GM10847 (cell line): ENCODE measurements at regions not wholly inside any gene's neighbourhood (a gene's known extent, or its start where the extent isn't known, plus 50 kb on each side); places are given as distances from the start of the nearest gene placed in this dataset.

Experiments
- POLR2A ChIP-seq: IDR thresholded peaks from 2 replicates; pipeline ENCODE4 v1.6.1; 2011; ENCODE audit not compliant: insufficient read length; ENCODE audit errors: extremely low read depth

DNA sequence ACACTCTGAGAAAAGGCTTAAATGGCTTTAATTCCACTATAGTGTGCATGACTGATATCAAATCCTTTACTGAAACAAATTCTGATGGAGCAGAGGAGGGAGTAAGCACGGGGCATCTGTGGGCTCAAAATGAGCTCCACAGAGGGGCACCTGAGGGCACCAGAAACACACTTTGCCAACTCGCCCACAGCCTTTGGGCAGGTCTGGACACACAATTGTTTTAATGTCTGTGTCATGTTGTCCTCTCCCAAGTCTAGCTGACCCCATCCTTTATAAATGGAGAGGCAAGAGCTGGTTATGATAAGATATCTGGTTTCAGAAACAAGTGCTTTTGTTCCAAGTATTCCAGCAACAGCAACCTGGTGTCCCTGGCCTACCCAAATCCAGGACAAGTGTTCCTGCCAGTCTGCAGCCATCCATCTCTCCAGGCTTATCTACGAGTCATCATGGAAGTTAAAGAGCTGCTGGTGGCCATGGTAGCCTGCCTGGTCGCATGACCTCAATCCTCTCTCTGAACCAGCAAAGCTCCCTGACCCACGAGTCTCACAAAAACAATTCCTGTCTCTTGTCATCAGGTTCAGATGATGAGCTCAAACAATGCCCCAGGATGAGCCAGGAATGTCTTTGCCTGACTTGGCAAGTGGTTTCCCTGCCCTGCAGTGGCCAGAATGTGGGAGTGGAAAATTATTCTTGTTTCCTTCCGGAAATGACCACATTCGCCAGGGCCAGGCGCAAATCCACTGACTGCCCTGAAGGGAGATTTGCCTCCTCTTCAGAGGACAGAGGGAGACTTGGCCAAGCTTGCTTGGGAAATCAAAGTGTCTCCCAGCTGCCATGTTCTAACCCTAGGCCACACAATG lies 64.4 kb upstream of the TPM1 start:
- TF ChIP-seq POLR2A, result no peak

- TF ChIP-seq POLR2A, result no peak
These were observed 63.3 kb upstream of the TPM1 start for GRCh38 chr15:62979252-62979651.

GRCh38 chr15:62981071-62981470 lies 61.5 kb upstream of the TPM1 start:
- no peak for TF ChIP-seq POLR2A

GRCh38 chr15:62983956-62984355 lies 58.6 kb upstream of the TPM1 start:
- no peak for TF ChIP-seq POLR2A

DNA sequence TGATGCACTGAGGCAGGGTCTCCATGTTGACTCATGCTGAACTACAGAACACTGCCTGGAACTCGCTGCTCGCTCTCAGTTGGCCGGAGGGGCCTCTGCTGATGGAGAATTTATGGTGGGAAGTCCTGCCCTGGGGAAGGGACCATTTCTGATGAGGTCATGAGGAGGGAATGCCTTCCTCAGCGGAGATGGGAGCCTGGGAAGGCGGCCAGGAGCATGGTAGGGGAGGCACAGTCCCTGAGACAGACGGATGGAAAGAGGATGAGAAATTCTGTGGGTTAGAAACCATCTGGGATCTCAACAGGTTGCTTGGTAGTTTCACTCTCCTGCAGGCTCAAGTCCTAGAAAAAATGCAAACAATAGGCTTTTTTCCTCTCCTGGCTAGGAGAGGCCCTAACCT lies 56.8 kb upstream of the TPM1 start:
- TF ChIP-seq POLR2A, result no peak

DNA sequence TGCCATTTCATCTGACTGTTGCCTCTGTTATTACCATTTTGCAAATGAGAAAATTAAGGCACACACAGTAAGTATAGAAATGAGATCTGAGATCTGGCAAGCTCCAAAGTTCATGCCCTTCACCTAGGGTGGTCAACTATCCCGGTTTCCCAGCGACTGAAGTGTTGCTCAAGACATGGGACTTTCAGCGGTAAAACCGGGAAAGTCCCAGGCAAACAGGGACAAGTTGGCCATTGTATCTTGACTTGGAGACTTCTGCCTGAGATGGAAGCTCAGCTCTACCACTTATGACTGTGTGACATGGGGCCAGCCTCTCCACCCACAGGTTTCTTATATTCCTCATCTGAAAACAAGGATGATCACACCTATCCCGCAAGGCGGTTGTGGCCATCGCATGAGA lies 55.6 kb upstream of the TPM1 start:
- no peak for TF ChIP-seq POLR2A

- no peak for TF ChIP-seq POLR2A
These were observed 53.8 kb upstream of the TPM1 start for GRCh38 chr15:62988701-62989100.

- no peak for TF ChIP-seq POLR2A
These were observed 53.0 kb upstream of the TPM1 start for GRCh38 chr15:62989366-62990055.

GRCh38 chr15:62991698-62992097 lies 50.8 kb upstream of the TPM1 start:
- no peak for TF ChIP-seq POLR2A

DNA sequence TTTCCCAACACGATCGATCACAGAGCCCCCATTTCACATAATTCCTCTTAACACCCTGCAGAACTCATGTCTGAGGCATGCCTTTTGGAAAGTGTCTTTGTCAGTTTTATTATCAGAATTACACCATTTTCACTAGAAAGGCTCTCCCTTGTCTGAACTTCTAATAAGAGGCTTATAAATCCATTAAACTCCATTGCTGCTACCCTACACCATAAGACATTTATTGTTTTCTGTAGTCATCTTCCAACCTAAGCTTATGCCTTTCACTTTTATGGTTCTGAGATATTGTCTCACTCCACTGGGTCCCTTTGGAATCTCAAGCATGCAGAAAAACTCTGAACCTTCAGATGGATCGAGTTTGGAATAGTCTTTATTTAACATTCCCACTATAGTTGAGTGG lies 50.2 kb upstream of the TPM1 start:
- TF ChIP-seq POLR2A, result no peak
